ENCODE measurements at regions not wholly inside any gene's neighbourhood (a gene's known extent, or its start where the extent isn't known, plus 50 kb on each side); places are given as distances from the start of the nearest gene placed in this dataset.

DNA sequence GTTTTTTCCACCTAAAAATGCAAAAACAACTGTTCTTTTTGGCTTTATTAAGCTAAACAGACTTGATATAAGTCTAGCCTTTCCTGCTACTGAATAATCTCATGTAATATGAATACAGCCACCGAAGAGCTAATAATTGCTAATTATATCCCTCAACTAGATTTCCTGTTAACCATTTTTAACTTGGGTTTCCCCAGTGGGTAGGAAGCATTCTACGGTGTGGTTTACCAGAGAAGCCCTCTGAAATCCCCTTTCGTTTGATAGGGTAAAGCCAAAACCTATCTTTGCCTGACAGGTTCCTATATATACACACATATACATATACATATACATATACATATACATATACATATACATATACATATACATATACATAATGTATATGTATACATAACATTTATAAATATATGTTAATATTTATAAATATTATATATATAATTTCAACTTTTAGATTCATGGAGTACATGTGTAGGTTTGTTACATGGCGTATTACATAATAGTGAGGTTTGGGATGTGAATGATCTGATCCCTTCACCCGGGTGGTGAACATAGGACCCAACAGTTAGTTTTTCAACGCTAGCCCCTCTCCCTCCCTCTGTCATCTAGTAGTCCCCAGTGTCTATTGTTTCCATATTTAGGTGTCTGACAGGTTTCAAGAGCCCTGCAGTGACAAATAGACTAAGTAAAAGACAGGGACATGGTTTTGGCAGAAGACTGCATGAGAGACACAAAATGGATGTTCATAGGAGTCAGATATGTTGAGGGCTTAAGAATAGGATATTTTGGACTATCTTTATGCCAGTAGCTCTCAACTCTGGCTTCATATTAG lies 62.4 kb downstream of the ATXN3L start:
- no peak for ATAC-seq
- Histone ChIP-seq H3K9me3 (no peaks in the 10 kb centered on the region), H3K27ac (no peak overlapping the region), H3K36me3 (no peaks in the 10 kb centered on the region), H3K27me3 (no peaks in the 10 kb centered on the region), H3K4me1 (no peaks in the 10 kb centered on the region), H3K4me3 (no peak overlapping the region)
- TF ChIP-seq CTCF (IDR thresholded peaks at IDR 0.05) (no peak), EP300 (IDR thresholded peaks at IDR 0.05) (no peak), POLR2A (IDR thresholded peaks at IDR 0.05) (no peak), POLR2AphosphoS5 (IDR thresholded peaks at IDR 0.05) (no peak)
- 51 to 67% methylated on average over 3 of the region's 6 CpGs for WGBS, 2 donors (ENCODE audit: low coverage in 1 of 2)

DNA sequence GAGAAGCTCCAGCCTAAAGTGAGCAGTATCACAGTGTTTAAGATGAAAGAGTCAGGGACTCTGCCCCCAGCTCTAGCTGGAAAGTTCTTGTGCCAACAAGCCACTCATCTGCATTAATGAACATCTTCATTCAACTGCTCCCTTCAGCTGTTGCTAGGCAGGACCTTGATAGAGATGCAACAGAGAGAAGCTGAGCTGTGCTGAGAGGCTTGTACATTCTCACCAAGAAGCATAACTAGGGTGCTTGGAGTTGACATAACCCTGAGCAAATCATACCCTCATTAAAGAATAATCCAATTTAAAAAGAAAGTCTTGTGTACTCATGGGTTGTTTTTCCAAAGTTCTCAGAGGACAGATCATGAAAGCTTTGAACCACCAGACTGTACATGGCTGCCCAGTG lies 63.2 kb downstream of the ATXN3L start:
- no peak overlapping the region for H3K27ac ChIP-seq
- no peaks in the 10 kb centered on the region for H3K27me3 ChIP-seq
- no peak for ATAC-seq
- TF ChIP-seq POLR2AphosphoS5 (IDR thresholded peaks at IDR 0.05) (no peak), EP300 (IDR thresholded peaks at IDR 0.05) (no peak), POLR2A (IDR thresholded peaks at IDR 0.05) (no peak), CTCF (IDR thresholded peaks at IDR 0.05) (no peak)
- no peak overlapping the region for H3K4me3 ChIP-seq
- no peaks in the 10 kb centered on the region for H3K9me3 ChIP-seq
- no peaks in the 10 kb centered on the region for H3K4me1 ChIP-seq
- no peaks in the 10 kb centered on the region for H3K36me3 ChIP-seq

- no peaks in the 10 kb centered on the region for H3K9me3 ChIP-seq
- no peaks in the 10 kb centered on the region for H3K4me1 ChIP-seq
- 92 to 100% methylated on average over 1 to 3 of the region's 3 CpGs for WGBS, 2 donors (ENCODE audit: low coverage in 1 of 2)
- no peaks in the 10 kb centered on the region for H3K27me3 ChIP-seq
- TF ChIP-seq EP300 (IDR thresholded peaks at IDR 0.05): no peak
- no peak for TF ChIP-seq POLR2A (IDR thresholded peaks at IDR 0.05)
- TF ChIP-seq CTCF (IDR thresholded peaks at IDR 0.05): no peak
- no peak for TF ChIP-seq POLR2AphosphoS5 (IDR thresholded peaks at IDR 0.05)
- ATAC-seq: no peak
- no peak overlapping the region for H3K4me3 ChIP-seq
- H3K27ac ChIP-seq: no peak overlapping the region
- H3K36me3 ChIP-seq: no peaks in the 10 kb centered on the region
These were observed 65.0 kb downstream of the ATXN3L start for GRCh38 chrX:13254870-13255269.

DNA sequence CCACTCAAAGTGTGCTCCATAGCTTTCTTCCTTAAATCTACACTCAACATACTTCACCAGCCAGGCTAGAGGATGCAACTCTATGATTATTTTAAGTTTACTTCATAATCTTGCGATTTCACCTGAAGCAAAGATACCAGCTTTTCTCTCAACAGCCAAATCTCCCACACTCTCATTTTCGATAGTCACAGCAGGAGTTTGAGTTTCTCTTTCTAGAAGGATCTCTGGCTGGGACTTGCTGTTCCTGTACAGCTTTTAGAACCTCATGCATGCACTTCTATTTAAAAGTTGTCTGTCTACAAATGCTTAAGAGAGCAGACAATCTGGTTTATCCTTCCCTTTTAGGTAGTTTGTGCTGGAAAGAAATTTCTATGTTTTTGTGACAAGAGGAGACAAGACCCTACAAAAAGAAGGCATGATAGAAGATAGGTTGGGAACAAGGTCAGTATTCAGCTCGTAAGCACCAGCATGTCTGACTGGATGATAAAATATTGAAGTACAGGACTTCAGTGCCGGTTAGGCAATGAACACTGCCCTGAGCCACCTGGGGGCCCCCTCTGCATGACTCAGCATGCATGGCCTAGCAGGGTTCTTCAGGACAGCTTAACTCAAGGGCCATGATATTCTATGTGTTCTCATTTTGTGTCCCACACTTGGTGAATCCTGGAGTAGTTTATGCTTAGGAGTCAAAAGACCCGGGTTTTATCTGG lies 65.6 kb downstream of the ATXN3L start:
- 65 to 75% methylated on average over 4 to 5 of the region's 5 CpGs for WGBS, 2 donors (ENCODE audit: low coverage in 1 of 2)
- H3K27ac ChIP-seq: no peak overlapping the region

More for the DNA sequence above, 65.6 kb downstream of the ATXN3L start:
- Histone ChIP-seq H3K4me3 (no peak overlapping the region), H3K4me1 (peaks cover 0 to 3% (median 0%) of the 10 kb centered on the region in 3 donors), H3K9me3 (no peaks in the 10 kb centered on the region), H3K36me3 (no peaks in the 10 kb centered on the region), H3K27me3 (no peaks in the 10 kb centered on the region)
- TF ChIP-seq CTCF (IDR thresholded peaks at IDR 0.05) (no peak), POLR2AphosphoS5 (IDR thresholded peaks at IDR 0.05) (no peak), POLR2A (IDR thresholded peaks at IDR 0.05) (no peak), EP300 (IDR thresholded peaks at IDR 0.05) (no peak)
- no peak for ATAC-seq

Data from gastroesophageal sphincter (tissue), 4 donors.